ENCODE measurements at regions not wholly inside any gene's neighbourhood (a gene's known extent, or its start where the extent isn't known, plus 50 kb on each side); places are given as distances from the start of the nearest gene placed in this dataset.

DNA sequence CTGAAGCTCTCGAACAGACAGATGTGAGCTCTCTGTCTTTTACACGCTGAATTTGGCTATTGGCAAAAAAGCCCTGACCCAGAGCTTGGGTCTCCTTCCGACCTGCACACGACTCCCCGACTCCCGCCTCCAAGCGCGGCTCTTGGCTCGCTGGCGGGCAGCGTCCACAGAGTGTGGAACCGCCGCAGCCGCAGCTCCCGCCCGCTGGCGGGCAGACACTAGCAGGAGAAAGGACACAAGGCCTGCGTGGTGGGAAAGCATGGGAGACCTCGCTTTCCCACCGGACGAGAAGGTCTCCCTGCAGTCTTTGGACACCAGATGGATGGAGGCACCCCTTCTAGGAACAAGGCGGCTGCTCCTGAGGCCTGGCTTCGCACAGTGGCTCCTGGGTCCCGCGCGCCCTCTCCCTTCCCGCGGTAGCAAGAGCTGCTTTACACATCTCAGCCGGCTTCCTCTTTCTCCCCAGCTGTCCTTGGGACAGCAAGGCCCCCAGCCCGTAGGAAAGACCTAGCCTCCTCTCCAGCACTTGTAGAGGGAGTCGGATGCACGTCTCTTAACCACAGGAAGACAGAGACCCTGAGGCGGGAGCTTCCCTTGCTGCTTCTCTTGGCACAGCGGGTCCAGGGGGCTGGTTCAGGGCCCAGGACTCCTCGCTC is 92.1 kb downstream of the PRKAB2 start:
- TF ChIP-seq, protein P1, sequence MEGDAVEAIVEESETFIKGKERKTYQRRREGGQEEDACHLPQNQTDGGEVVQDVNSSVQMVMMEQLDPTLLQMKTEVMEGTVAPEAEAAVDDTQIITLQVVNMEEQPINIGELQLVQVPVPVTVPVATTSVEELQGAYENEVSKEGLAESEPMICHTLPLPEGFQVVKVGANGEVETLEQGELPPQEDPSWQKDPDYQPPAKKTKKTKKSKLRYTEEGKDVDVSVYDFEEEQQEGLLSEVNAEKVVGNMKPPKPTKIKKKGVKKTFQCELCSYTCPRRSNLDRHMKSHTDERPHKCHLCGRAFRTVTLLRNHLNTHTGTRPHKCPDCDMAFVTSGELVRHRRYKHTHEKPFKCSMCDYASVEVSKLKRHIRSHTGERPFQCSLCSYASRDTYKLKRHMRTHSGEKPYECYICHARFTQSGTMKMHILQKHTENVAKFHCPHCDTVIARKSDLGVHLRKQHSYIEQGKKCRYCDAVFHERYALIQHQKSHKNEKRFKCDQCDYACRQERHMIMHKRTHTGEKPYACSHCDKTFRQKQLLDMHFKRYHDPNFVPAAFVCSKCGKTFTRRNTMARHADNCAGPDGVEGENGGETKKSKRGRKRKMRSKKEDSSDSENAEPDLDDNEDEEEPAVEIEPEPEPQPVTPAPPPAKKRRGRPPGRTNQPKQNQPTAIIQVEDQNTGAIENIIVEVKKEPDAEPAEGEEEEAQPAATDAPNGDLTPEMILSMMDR (IDR thresholded peaks at IDR 0.05), result no peak
- TF ChIP-seq, protein P2, sequence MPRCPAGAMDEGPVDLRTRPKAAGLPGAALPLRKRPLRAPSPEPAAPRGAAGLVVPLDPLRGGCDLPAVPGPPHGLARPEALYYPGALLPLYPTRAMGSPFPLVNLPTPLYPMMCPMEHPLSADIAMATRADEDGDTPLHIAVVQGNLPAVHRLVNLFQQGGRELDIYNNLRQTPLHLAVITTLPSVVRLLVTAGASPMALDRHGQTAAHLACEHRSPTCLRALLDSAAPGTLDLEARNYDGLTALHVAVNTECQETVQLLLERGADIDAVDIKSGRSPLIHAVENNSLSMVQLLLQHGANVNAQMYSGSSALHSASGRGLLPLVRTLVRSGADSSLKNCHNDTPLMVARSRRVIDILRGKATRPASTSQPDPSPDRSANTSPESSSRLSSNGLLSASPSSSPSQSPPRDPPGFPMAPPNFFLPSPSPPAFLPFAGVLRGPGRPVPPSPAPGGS (IDR thresholded peaks at IDR 0.05), result no peak
- no peak for TF ChIP-seq RCOR1 (IDR thresholded peaks at IDR 0.05; ENCODE audit: low read depth, low read length)
